ENCODE measurements at regions not wholly inside any gene's neighbourhood (a gene's known extent, or its start where the extent isn't known, plus 50 kb on each side); places are given as distances from the start of the nearest gene placed in this dataset.

DNA sequence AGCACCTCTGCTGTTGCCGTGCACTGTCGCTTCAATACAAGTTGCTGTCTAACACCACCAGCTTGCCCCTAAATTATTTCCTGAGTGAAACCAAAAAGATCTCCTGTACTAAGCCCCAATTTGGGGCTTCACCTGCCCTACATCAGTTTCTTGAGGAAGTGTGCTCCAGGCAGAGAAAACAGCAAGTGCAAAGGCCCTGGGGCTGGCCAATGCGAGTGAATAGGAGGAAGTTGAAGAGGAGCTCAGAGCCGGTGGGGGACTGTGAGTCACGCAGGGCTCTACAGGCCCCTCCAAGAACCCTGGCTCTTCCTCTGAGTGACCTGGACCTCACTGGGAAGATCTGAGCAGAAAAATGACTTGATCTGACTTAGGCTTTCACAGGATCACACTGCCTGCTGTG lies 117.2 kb downstream of the IPO8 start:
- no peaks in the 10 kb centered on the region for H3K9me3 ChIP-seq
- no peaks in the 10 kb centered on the region for H3K36me3 ChIP-seq
- DNase-seq = no peak
- no peak overlapping the region for H3K27ac ChIP-seq
- no peaks in the 10 kb centered on the region for H3K27me3 ChIP-seq (ENCODE audit: low read depth)
- TF ChIP-seq, protein P1, sequence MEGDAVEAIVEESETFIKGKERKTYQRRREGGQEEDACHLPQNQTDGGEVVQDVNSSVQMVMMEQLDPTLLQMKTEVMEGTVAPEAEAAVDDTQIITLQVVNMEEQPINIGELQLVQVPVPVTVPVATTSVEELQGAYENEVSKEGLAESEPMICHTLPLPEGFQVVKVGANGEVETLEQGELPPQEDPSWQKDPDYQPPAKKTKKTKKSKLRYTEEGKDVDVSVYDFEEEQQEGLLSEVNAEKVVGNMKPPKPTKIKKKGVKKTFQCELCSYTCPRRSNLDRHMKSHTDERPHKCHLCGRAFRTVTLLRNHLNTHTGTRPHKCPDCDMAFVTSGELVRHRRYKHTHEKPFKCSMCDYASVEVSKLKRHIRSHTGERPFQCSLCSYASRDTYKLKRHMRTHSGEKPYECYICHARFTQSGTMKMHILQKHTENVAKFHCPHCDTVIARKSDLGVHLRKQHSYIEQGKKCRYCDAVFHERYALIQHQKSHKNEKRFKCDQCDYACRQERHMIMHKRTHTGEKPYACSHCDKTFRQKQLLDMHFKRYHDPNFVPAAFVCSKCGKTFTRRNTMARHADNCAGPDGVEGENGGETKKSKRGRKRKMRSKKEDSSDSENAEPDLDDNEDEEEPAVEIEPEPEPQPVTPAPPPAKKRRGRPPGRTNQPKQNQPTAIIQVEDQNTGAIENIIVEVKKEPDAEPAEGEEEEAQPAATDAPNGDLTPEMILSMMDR (IDR thresholded peaks at IDR 0.05) = no peak
- intact Hi-C loops (cut with DNase I) = no loop called here
- no peak for ATAC-seq
- H3K4me3 ChIP-seq = no peak overlapping the region
- H3K4me1 ChIP-seq = no peaks in the 10 kb centered on the region

DNA sequence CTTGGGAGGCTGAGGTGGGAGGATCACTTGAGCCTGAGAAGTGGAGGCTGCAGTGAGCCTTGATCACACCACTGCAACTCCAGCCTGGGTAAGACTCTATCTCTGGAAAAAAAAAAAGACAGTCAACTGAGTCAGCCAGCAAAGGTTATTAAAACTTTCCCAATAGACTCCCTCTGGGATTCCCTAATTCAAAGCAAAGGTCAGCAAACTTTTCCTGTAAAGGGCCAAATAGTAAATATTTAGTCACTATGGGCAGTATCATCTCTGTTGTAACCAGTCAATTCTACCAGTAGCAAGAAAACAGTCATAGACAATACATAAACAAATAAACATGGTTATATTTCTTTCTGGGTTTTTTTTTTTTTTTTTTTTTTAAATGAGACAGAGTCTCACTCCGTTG lies 122.5 kb downstream of the IPO8 start:
- no peak for DNase-seq
- Histone ChIP-seq H3K27me3 (ENCODE audit: low read depth) (no peaks in the 10 kb centered on the region), H3K4me3 (no peak overlapping the region), H3K36me3 (no peaks in the 10 kb centered on the region), H3K27ac (no peak overlapping the region), H3K4me1 (no peaks in the 10 kb centered on the region), H3K9me3 (no peaks in the 10 kb centered on the region)
- intact Hi-C loops (cut with DNase I) = no loop called here
- TF ChIP-seq, protein P1 (IDR thresholded peaks at IDR 0.05) = no peak
- ATAC-seq = no peak

GRCh38 chr12:30570211-30570890 lies 125.3 kb downstream of the IPO8 start:
- intact Hi-C loops (cut with DNase I) = no loop called here
- Histone ChIP-seq H3K27ac (no peak overlapping the region), H3K4me1 (no peaks in the 10 kb centered on the region), H3K9me3 (no peaks in the 10 kb centered on the region), H3K36me3 (no peaks in the 10 kb centered on the region), H3K4me3 (no peak overlapping the region), H3K27me3 (ENCODE audit: low read depth) (no peaks in the 10 kb centered on the region)
- TF ChIP-seq, protein P1 (IDR thresholded peaks at IDR 0.05) = no peak
- ATAC-seq (no peak), DNase-seq (no peak)

GRCh38 chr12:30569426-30569825 lies 126.2 kb downstream of the IPO8 start:
- DNase-seq (no peak), ATAC-seq (no peak)
- Histone ChIP-seq H3K27ac (no peak overlapping the region), H3K4me1 (no peaks in the 10 kb centered on the region), H3K9me3 (no peaks in the 10 kb centered on the region), H3K27me3 (ENCODE audit: low read depth) (no peaks in the 10 kb centered on the region), H3K36me3 (no peaks in the 10 kb centered on the region), H3K4me3 (no peak overlapping the region)
- TF ChIP-seq, protein P1 (IDR thresholded peaks at IDR 0.05) = no peak
- intact Hi-C loops (cut with DNase I) = no loop called here

DNA sequence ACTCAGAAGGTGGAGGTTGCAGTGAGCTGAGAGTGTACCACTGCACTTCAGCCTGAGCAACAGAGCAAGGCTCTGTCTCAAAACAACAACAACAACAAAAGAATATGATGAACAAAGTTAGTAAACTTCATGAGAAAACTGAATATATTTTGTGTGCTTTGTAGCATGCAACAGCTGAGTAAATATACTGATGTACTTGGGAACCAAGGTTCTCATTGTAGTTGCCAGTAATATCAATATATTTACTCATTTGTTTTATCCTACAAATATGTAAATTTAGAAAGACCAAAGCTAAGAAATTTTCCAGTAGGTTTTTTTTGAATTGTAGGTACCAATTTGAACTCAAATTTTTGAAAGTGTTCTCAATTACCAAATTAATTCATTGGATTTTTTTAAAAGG lies 127.2 kb downstream of the IPO8 start:
- TF ChIP-seq, protein P1 (IDR thresholded peaks at IDR 0.05) = no peak
- DNase-seq = no peak
- H3K9me3 ChIP-seq = no peaks in the 10 kb centered on the region
- no peak overlapping the region for H3K4me3 ChIP-seq
- no peaks in the 10 kb centered on the region for H3K4me1 ChIP-seq
- ATAC-seq = no peak
- intact Hi-C loops (cut with DNase I) = no loop called here
- no peaks in the 10 kb centered on the region for H3K36me3 ChIP-seq
- no peaks in the 10 kb centered on the region for H3K27me3 ChIP-seq (ENCODE audit: low read depth)
- H3K27ac ChIP-seq = no peak overlapping the region

Data from lower lobe of right lung (tissue), 2 donors.